GM12873 (cell line): ENCODE measurements at regions not wholly inside any gene's neighbourhood (a gene's known extent, or its start where the extent isn't known, plus 50 kb on each side); places are given as distances from the start of the nearest gene placed in this dataset.

Experiments used
- CTCF ChIP-seq: IDR thresholded peaks from 2 replicates; pipeline ENCODE4 v1.5.1; 2012; ENCODE audit warnings: low read depth, mild to moderate bottlenecking, moderate library complexity, low read length, control low read depth; ENCODE audit not compliant: insufficient read depth; ENCODE audit errors: missing control alignments

DNA sequence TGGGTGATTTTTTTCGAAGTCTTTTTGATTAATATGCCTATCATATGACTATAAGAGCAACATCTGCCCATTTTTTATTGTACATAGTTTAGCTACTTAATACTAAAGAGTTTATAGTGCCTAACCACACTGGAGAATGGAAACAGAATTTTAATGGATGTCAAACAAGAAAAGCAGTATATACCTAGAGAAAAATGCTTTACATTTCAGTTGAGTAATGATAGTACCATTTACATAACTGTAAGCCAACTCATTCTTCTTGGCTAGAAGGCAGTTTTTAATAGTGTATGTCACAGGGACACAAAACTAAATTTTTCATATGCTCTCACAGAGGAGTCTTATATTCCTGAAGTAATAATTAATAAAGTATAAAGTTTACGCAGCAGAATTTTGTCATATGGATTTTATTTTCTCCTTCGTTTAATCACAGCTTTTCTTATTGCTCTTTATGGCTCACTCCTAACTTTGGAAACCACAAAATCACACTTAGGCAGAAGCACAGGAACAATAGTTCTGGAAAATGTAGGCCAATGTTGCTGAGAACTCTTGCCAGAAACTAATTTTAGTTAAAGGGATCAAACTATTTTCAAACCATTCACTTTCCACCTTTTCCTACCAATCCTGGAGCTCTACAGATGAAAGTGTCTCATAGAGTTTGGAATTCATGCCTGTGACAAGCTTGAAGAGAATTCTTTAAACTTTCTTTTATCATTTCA is 243.6 kb downstream of the ZIC1 start:
- TF ChIP-seq CTCF = no peak

DNA sequence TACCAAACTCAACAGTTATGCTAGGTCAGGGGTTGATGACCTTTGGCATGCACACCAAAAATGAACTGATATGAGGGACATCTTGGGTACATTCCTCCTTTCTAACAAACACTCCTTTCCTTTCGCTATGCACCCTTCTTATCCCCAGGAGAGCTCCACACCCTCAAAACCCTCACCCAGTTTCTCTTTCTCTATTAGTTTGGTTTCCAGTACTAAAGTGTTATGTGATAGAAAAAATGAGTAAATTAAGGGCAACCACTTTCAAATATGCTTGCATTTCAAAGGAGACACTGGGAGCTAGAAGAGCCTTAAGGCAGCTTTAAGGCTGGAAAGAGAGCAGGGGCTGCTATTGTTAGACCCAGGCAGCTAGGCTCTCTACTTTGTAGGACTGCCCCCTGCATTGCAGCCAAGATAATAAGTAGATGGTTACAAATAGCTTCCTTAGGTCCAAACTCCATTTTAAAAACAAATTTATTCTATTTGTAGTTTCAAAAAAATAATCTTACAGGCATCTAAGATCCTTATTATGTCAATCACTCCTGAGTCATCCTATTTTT is 244.3 kb downstream of the ZIC1 start:
- TF ChIP-seq CTCF = no peak

- no peak for TF ChIP-seq CTCF
Observed at GRCh38 chr3:147654827-147655226, 245.7 kb downstream of the ZIC1 start.

DNA sequence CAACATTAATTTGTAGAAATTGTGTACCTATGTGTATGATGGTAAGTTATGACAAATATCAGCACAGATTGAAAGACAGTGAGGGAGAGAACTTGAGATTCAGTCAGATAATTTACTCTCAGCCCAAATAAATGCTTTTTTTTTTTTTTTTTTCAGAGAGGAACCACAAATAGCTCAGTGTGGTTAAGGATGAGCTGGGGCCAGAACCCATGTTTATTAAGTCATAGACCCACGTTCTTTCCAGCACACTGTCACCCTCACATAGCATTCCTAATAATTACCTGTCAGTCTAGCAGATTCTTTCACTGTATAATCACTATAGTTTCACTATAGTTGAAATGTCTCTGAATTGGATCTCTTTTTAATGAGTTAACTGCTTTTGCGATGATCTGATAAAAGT is 246.1 kb downstream of the ZIC1 start:
- no peak for TF ChIP-seq CTCF

GRCh38 chr3:147656023-147656422 is 246.9 kb downstream of the ZIC1 start:
- TF ChIP-seq CTCF = no peak

DNA sequence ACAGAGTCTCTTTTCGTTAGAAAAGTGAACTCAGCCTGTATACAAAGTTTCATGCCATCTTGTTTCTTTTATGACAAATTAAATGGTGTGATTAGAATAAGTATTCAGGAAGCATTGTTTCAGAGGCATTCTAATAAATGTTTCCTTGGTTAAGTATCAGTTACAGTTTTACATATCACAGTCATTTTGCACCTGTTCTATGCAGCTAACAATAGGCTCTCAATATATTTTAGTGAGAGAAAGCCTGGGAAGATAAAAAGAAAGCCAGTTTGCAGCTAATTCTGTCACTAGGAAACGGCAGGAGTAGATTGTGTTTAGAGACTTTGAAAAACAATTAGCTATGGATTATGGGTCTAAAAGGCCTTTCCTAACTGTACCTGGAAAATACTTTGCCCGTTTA is 252.8 kb downstream of the ZIC1 start:
- TF ChIP-seq CTCF = no peak

GRCh38 chr3:147662705-147663104 is 253.5 kb downstream of the ZIC1 start:
- TF ChIP-seq CTCF = no peak
